ENCODE measurements at regions not wholly inside any gene's neighbourhood (a gene's known extent, or its start where the extent isn't known, plus 50 kb on each side); places are given as distances from the start of the nearest gene placed in this dataset.

GRCh38 chr22:27445881-27446280 is 355.7 kb downstream of the MN1 start:
- no peak for TF ChIP-seq CTCF (IDR thresholded peaks at IDR 0.05)
- TF ChIP-seq POLR2A (IDR thresholded peaks at IDR 0.05): no peak
- no peak for TF ChIP-seq EP300 (IDR thresholded peaks at IDR 0.05)
